HG02678 (cell line): ENCODE measurements at regions not wholly inside any gene's neighbourhood (a gene's known extent, or its start where the extent isn't known, plus 50 kb on each side); places are given as distances from the start of the nearest gene placed in this dataset.

Experiments
- ATAC-seq: cut with Tn5 transposase; IDR thresholded peaks from one replicate; pipeline ENCODE4 v1.9.1; 2021; ENCODE audit warnings: mild to moderate bottlenecking, moderate library complexity; ENCODE audit not compliant: unreplicated experiment

DNA sequence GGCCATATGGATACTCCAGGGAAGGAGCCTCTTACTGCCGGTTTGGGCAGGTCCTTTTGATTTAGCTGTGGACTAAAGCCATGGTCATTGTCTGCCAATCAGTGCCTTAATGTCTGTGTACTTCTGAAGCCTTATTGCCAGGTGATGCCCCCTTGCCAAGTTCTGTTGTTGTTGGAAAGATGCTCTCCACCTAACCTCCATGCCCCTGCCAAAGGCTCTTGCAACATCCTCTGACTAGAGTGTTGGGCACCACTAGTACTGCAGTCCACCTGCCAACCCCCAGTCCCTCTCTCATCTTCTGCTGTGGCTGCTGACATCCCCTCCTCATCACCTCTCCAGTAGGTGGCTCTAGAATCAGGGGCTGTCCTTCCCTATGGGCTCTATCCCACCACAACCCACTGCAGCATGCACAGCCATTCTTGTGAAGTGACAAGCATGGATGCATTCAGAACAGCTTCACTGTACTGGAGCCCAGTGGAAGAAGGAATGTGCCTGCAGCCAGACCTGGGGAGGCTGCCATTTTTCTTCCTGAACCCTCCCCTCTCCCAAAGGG, 375.3 kb upstream of the CDH5 start:
- no peak for ATAC-seq

DNA sequence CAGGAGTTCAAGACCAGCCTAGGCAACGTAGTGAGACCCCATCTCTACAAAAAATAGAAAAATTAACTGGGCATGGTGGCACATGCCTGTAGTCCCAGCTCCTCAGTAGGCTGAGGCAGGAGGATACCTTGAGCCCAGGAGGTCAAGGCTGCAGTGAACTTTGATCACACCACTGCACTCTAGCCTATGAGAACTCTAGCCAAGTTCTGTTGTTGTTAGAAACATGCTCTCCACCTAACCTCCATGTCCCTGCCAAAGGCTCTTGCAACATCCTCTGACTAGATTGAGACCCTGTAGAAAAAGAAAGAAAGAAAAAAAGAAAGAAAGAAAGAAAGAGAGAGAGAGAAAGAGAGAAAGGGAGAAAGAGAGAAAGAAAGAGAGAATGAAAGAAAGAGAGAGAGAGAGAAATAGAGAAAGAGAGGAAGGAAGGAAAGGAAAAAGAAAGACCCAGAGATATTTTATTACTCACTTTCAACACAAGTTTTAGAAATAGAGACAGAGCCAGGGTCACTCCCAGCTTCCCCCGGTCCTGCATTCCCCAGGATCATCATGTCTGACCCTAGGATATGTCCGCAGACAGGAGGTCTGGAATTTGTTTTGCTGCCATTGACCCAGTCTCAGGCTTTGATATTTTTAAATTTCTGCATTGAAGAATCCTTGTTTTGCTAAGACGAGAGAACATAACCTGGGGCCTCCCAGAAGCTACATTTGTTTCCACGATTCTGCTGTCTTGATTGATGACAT, 376.5 kb upstream of the CDH5 start:
- ATAC-seq: no peak

DNA sequence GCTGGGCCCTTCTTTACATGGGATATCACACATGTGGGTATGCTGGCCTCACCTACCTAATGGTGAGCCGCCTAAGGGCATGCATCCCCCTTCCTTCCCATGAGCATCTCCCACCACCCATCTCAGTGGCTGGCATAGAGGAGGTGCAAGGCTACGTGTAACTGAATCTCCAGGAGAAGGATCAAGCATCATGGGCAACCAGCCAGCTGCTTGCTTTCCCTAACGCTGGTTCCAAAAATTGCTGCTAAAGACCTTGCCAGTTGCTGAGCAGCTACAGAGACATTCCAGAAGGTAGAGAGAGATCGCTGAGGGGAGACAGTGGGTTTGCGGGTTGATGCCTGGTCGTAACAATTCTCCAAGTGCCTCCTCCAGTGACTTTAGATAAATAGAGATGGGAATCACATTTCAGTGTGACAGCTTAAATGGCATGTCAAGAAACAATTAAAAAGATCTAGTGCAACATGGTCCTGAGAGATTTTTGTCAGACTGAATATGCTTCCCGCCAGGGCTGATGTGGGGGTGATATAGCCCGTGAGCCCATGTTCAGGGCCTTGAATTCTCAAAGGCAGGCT, 378.4 kb upstream of the CDH5 start:
- no peak for ATAC-seq

DNA sequence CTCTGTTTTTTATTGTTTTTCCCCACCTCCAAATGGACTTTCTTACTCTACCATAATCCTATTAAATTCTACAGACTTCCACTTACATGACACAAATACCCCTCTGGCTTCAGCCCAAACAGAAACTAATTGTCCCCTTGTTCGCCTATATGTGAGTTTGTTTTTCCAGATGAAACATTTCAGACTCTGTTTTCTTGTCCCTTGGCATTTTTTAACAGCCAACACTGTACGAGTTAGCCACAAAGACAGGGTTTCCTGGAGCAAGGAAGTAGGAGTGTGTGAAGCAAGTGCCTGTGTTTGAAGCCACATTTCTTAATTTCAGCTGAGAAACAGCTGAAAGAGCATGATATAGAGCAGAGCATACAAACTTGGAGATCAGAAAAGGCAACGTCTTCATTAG, 382.2 kb upstream of the CDH5 start:
- ATAC-seq: no peak

DNA sequence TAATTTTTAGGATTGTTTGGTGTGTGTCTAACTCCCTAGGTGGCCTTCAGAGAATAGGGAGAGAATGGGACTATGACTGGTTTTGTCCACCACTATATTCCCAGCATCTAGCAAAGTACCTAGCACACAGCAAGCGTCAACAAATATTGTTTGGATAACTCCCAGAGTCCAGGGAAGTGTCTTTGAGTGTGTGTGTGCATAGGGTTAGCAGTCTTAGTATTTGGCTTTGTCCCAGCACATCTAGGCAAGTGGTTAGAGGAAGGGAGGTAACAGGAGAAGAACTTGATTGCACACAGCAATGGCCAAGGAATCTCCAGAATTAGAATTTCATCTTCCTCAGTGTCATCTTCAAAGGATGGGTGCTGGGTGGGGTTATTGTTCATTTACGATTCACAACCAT, 385.4 kb upstream of the CDH5 start:
- no peak for ATAC-seq

DNA sequence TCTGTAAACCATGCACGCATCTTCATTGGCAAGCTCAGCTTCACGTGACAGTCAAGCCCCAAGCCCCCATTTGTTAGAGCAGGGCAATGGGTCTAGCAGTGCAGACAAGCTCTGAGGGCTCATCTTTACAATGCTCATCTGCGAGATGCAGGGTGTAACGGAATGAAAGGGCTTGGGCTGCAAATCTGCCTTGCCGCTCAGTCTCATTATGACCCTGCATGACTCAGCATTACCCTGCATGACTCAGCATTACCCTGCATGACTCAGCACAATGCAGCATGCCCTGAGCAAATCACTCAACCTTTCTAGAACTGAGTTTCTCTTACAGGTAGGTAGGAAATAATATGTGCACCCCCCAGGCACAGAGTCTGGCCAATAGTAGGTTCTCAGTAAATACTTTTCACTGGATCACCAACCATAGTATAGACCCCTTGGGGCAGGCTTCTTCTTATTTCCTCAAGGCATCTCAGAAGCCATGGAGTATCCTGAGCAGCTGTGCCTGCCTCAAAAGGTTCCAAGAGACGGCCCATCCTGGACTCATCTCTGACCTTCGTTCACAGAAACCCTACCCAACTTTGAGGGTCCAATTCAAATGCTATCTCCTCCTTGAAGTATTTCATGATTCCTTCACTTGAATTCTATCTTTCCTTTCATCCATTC, 391.3 kb upstream of the CDH5 start:
- ATAC-seq: no peak

DNA sequence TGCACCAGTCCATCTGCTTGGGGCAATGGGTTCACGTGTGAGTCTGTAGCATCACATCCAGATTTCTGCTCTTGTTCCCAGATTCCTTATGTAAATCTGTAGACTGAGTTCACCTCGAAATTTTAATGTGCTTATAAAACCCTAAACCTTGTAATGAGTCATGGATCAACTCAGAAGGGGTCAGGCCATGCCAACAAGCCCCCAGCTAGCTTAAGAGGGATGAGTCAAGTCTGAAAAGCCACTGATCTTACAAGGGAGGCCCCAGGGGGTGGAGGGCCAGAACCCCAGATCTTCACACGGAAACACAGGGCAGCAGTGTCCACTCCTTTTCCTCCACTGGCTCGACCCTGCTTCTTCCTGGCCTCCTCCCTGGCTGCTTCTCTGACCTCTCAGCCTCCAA, 399.1 kb upstream of the CDH5 start:
- ATAC-seq: no peak

DNA sequence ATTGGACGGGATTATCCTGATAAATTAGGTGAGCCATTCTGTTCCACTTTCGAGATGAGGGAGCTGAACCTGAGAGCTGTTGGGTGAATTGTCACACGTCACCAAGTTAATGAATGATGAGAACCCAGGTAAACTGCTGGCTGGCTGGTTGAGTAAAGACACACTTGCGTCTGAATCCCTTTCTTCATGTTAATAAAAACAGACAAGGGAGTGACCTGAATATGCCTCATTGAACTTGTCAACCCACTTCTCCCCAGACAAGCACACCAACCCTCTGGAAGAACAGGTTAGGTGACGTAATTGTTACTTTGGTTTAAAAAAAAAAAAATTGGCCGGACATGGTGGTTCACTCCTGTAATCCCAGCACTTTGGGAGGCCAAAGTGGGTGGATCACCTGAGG, 400.9 kb upstream of the CDH5 start:
- no peak for ATAC-seq

DNA sequence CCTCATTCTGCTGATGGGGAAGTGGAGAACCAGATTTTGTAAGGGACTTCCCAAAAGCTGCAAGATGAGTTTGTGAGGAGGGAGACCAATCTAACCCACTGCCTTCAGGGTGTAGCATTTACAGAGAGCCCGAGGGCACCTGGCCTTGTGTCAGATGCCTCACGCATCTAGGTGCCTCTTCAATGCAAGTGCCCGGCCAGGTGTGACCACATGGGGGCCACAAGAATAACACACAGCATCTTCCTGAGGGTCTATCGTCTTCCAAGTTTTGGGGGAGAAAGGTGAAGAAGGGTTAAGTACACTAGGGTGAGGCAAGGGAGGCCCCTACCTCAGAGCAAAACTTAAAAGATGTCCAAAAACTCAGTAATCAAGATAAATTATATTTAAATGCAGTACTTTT, 401.7 kb upstream of the CDH5 start:
- ATAC-seq: no peak

DNA sequence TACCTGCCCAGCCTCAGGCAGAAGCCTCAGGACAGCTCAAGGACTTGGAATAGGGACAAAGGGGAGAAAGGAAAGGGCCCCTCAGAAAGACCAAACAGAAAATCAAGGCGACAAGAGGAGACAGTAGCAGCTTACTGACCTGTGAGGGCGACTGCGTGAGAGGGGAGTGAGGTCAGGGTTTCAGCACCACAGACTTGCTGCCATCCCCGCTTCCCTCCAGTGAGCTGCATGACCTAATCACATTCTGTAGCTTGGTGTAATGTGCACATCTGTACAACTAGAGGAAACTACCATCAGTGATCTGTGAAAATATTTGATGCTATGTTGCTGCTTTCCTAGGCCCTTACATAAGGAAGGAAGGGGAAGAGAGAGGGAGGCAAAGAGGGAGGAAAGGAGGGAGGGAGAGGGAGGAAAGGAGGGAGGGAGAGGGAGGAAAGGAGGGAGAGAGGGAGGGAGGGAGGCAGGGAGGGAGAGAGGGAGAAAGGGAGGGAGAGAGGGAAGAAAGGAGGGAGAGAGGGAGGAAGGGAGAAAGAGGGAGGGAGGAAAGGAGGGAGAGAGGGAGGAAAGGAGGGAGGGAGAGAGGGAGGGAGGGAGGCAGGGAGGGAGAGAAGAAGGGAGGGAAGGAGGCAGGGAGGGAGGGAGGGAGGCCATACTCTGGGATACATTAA, 404.9 kb upstream of the CDH5 start:
- no peak for ATAC-seq

DNA sequence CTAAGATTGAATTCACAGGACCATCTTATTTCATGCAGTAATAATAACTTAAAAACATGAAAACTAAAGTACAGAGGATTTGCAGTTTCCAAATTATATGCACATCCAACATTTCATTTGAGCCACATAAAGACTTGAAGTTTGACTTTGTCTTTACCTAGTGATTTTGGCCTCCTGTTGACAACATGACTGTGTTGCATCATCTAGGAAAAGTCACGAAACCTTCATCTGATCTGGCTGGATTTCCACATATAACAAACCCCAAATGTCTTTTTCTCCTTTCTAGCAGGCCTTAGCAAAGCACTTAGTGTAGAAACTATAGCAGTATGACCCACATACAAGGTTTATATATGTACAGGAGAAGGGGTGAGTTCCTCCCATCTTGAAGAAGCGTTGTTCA, 406.5 kb upstream of the CDH5 start:
- no peak for ATAC-seq

DNA sequence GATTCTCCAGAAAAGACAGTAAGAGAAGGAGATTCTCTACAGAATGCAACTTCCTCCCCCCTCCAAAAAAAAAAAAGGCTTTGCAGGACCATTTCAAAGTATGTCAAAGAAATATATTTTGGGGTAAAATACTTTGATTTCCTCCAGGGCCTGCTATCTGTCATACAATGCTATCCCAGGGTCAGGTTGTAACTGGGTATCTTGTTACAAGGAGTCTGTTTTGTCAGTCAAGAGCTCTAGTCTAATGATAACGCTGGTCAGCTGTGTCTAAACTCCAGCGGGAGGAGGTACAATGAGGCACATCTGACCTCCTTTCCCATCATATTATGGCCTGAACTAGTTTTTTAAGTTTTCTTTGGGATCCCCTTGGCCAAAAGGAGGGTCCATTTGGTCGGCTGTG, 408.4 kb upstream of the CDH5 start:
- no peak for ATAC-seq

DNA sequence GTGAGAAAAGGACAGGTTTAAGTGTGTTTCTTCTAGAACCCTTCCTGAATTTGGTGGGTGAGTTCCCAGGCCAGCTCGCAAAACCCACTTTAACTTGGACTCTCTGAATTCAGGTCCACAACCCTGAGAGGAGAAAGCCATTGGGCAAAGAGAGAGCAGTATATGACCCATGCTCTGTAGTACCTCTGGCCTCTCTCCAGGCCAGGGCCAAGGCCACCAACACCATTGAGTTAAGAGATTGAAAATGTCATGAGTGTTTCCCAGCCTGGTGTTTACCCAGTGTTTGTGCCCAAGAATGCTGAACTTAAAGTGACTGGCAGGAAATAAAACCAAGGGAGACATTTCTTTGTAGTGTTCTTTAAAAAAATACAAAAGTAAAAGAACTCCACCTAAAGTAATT, 410.4 kb upstream of the CDH5 start:
- no peak for ATAC-seq

DNA sequence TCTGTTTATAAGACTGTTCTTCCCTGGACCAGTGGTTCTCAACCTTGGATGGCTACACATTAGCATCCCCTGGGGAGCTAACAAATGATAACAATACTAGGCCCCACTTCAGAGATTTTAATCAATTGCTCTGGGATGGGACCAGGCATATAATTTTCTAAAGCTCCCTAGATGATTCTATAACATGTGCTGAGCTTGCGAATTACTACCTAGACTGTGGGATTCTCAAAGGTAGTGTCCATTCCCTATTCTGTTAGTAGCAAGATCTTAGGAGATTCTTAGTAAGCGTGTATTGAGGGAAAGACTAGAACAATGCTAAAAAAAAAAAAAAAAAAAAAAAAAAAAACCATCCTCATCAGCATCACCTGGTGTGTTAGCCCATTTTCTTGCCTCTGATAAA, 412.0 kb upstream of the CDH5 start:
- no peak for ATAC-seq

DNA sequence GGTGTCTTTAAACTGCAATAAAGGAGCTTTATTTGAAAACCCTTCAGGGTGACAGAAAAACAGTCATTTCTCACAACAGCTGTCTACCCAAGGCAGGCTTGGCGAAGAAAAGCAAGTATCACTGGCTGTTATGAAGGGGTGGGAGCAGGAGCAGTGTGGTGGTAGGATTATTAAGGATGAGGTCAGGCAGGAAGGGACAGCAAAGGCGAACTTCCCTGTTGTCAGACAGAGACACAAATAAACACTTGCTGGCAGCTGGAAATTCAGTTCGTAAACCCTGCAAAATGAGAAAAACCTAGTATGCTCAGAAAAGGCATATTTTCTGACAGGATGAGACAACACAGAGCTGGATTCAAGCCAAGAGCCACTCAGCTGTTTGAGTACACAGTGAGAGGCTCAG, 416.3 kb upstream of the CDH5 start:
- ATAC-seq: no peak

DNA sequence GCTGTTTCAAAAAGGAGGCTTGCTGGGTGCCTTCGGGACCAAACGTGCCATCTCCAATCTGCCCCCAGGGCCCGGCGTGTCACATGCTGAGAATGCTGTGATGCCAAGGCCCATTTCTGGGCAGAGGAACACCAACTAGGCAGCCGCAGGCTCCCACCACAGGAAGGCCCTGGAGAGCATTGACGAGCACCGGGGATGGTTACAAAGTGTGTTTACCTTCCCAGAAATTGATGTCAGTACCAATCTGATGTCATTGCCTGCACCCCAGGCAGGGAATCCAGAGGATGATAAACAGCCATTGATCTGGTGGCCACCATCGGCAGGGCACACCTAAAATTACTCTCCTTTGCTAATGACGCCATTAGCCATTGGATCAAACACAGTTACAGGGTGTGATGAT, 418.1 kb upstream of the CDH5 start:
- ATAC-seq: no peak

DNA sequence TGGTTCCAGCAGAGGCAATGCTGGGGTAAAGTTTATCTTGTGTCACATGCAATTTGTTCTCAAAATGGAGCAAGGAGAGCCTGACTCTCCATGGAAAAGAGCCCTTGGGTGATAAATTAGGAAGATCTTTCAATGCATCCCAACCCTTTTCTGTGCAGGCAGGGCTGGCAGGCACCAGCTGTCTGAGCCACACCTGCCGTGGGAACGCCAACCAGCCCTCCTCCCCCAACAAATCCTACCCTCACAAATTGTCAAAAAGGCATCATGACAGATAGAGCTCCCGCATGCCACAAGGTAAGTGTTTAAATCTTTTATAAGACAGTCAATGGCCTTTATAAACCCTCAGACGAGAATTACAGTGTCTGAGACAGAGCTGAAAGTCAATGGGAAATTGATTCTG, 418.5 kb upstream of the CDH5 start:
- ATAC-seq: no peak

DNA sequence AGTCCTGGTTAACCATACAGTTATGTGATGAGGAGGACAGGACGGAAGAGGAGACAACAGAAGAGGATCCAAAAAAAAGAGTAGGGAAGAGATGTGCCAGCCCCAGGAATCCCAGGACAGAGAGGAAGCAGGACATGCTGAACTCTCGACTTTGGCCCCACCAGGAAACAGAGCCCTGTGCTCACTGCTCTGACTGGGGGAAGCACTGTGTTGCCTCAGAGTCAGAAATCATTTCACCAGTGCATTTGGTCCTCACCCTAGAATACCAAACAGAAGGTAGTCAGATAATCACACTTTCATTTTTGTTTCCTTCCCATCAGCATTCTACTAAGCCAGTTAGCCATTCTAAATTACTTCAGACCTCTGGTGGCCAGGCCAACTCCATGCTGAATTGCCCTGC, 421.0 kb upstream of the CDH5 start:
- no peak for ATAC-seq

DNA sequence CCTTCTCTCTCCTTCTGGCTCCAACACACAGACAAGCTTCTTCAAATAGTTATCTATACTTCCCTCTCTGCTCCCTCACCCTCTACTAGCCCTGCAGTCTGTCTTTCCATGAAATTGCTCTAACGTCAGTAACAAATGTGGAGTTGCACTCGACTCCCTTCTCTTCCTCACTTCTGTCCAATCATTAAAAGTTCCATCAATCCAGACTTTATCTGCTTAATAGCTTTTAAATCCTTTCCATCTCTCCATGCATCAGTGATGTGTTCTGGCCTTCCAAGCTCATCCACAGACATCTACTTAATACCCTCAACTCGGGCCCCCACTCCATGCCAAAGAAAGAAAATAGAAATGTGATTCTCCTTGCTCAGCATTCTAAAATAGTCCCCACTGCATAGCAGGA, 422.1 kb upstream of the CDH5 start:
- no peak for ATAC-seq

DNA sequence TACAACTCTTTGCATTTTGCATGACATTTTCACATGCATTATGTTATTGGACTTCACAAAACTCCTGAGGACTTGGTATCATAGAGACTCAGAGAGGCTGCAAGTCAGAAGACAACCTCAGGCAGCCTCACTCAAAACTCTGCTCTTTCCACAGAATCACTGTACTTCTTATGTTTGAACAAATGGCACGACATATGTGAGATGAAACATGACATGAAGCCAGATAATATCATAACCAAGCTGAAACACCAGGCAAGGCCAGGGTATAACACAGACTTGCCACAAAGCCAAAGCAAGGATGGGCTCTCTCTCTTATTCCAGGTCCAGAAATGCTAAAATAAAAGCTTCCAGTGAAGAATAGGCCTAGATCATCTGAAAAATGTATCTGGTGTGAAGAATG, 425.8 kb upstream of the CDH5 start:
- no peak for ATAC-seq

DNA sequence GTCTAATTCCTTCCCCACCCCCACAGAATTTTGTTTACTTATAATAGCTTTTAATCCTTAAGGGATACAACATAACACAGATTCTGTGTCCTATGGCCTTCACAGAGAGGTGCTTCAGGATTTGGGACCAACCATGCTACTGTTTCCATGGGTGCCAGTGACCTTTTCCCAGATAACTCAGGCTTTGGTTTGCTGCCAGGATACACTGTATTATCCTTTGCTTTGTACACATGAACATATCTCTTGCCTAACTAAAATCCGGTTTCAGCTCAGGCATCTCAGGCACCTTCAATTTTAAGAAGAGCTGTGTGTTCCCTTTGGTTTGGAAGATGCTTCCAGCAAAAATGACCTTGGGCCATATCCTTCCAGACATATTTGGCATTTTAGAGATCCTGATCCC, 428.4 kb upstream of the CDH5 start:
- no peak for ATAC-seq

DNA sequence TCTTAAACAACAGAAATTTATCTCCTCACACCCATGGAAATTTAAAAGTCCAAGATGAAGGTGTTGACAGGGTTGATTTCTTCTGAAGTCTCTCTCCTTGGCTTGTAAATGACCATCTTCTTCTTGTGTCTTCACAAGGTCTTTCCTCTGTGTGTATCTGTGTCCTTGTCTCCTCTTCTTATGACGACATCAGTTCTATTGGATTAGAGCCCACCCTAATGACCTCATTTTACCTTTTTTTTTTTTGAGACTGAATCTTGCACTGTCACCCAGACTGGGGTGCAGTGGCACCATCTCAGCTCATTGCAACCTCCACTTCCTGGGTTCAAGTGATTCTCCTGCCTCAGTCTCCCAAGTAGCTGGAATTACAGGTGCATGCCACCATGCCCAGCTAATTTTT, 429.0 kb upstream of the CDH5 start:
- no peak for ATAC-seq
